ENCODE measurements at regions not wholly inside any gene's neighbourhood (a gene's known extent, or its start where the extent isn't known, plus 50 kb on each side); places are given as distances from the start of the nearest gene placed in this dataset.
"Not testable (repeated sequence)": the region's sequence is repeated elsewhere in the genome, so short reads cannot be mapped to it uniquely, and the experiment has no call there.

DNA sequence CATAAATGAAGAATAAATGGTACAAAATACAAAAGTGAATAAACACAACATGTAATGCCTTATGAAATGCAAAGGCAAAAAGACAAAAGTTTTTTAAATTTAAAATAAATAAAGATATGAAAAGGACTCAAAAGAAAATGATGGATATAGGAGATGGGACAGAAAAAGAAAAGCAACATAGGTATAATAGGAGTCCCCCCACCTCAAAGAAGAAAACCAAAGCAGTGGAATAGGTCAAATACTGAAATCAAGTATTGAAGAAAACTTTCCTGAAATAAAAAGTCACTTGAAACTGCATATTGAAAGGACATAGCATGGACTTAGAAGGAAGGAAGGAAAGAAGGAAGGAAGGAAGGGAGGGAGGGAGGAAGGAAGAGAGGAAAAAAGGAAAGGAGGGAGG is 110.0 kb upstream of the FAM204A start:
- POLR2A ChIA-PET = no interaction called here
- Mint-ChIP-seq H3K4me1 (no peaks in the 10 kb centered on the region), H3K4me3 (no peak overlapping the region), H3K27me3 (peaks cover 31% of the 10 kb centered on the region), H3K36me3 (ENCODE audit: low read depth) (no peaks in the 10 kb centered on the region), H3K9me3 (peaks cover 6% of the 10 kb centered on the region), H3K27ac (no peak overlapping the region)
- CTCF ChIA-PET = no interaction called here
- no peak for DNase-seq

DNA sequence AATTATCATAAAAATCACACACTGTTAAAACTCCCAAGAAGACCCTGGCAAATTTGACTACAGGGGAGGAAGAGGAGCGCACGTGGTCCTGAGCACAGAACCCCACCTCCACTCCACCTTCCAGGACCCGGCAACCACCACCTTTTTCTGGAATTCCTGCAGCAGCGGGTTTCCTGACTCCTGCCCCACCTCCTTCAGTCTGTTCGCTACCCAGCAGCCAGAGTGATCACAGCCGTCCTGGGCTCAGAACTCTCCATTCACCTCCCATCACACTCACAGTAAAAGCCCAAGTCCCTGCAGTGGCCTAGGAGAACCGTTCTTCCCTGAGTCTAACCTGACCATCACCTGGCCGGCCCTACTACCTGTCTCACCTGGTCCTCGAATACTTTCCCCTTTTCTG is 107.4 kb upstream of the FAM204A start:
- DNase-seq = no peak
- Mint-ChIP-seq H3K27ac (no peak overlapping the region), H3K4me1 (no peaks in the 10 kb centered on the region), H3K27me3 (peaks cover 32% of the 10 kb centered on the region), H3K4me3 (no peak overlapping the region), H3K9me3 (peaks cover 6% of the 10 kb centered on the region), H3K36me3 (ENCODE audit: low read depth) (no peaks in the 10 kb centered on the region)
- ChIA-PET POLR2A (no interaction called here), CTCF (interaction anchor here (1.2 kb wide), 1 partner anchor 10 kb away, joined by 4 read pairs; no protein-coding TSS in a partner anchor)

DNA sequence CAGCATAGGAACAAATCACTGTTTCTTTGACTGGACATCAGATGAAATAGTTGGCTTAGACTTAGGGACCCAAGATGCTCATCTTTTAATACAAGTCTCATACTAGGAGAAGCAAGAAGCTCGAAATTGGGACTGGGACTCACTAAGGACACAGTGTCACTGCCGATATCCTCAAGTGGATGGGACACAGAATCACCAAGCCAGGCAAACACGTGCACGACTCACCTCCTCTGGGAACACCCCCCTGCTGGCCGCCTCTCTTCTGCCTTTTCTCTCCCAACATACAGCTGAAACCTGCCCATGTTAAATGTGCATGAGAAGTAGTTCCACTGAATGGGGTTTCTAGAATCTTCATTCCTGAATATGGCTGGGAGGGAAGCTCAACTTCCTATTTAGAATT is 106.6 kb upstream of the FAM204A start:
- Mint-ChIP-seq H3K27ac (no peak overlapping the region), H3K36me3 (ENCODE audit: low read depth) (no peaks in the 10 kb centered on the region), H3K4me1 (no peaks in the 10 kb centered on the region), H3K27me3 (peaks cover 30% of the 10 kb centered on the region), H3K4me3 (no peak overlapping the region), H3K9me3 (peaks cover 6% of the 10 kb centered on the region)
- CTCF ChIA-PET = no interaction called here
- DNase-seq = no peak
- POLR2A ChIA-PET = no interaction called here

DNA sequence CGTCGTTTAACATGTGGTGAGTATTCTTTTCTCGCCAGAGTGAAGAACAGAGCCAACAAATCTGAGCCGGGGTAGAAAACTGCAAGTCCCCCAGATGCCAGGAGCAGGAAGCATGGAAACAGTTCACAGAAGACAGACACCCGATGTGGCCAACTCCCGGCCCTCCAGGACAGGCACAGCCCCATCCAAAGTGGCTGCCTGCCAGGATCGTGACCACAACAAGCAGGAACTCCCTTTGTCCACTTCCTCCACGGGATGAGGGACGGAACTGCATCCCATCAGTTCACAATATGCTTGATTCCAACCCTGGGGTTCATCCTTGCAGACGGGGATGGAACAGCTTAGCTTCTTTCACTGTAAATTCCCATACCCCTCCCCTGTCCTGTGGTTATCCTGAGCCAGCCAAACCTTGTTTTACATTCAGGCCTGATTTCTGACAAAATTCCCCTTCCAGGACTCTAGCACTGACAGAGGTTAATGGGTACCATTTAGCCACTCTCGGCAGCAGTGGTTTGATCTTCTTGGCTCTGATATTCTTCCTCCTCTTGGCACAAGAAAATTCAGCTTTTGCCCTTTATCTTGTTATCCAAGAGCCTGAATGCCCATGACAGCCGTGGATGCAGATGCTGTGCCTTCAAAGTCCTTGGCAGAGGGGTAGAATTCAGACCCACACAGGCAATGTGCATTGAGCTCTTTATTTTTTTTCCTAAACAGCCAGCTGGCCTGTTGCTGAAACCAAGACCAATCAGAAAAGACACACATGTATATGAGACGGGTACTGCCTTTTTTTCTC is 105.5 kb upstream of the FAM204A start:
- ChIA-PET CTCF (no interaction called here), POLR2A (no interaction called here)
- Mint-ChIP-seq H3K36me3 (ENCODE audit: low read depth) (no peaks in the 10 kb centered on the region), H3K27me3 (peaks cover 29% of the 10 kb centered on the region), H3K4me3 (no peak overlapping the region), H3K27ac (no peak overlapping the region), H3K4me1 (no peaks in the 10 kb centered on the region), H3K9me3 (peaks cover 6% of the 10 kb centered on the region)
- DNase-seq = no peak

DNA sequence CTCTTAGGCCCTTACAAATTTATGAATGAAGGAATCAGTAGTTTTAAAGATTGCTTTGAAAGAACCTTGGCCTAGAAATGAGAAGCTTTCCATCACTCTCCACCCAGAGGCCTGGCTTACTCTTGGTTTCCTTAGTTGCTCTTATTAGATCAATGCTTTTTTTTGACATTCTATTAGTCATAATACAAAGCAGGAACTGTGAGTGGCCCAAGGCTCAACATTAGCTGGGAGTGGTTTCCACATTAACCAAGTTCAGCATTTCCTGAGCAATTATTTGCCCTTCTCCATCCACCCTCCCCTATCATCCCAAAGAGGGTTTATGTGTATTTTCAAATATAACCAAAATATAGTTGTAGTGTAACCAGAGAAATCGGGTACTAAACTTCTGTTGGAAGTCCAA is 103.4 kb upstream of the FAM204A start:
- Mint-ChIP-seq H3K9me3 (no peaks in the 10 kb centered on the region), H3K27me3 (peaks cover 31% of the 10 kb centered on the region), H3K27ac (no peak overlapping the region), H3K4me1 (no peaks in the 10 kb centered on the region), H3K4me3 (no peak overlapping the region), H3K36me3 (ENCODE audit: low read depth) (no peaks in the 10 kb centered on the region)
- DNase-seq = no peak
- ChIA-PET CTCF (no interaction called here), POLR2A (no interaction called here)

DNA sequence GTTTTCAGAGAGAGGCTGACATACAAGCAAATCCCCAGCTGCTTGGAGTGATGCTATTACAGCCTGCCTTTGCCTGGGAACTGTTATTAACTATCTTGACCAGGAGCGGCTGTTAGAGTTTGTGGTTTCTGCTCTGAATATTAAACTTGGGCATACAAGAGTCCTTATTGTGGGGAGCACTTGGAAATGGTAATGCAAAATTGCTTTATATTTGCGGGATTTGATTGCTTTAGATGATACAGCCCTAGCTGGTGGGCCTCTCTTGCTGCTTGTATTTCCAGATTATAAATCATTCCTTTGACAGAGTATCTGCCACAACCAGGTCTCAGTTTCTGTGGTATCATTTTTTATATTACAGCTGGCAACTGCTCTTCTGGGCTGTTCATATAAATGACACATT is 101.9 kb upstream of the FAM204A start:
- H3K27ac Mint-ChIP-seq = no peak overlapping the region
- POLR2A ChIA-PET = no interaction called here
- no peaks in the 10 kb centered on the region for H3K4me1 Mint-ChIP-seq
- CTCF ChIA-PET = no interaction called here
- H3K9me3 Mint-ChIP-seq = no peaks in the 10 kb centered on the region
- no peak overlapping the region for H3K4me3 Mint-ChIP-seq
- no peaks in the 10 kb centered on the region for H3K36me3 Mint-ChIP-seq (ENCODE audit: low read depth)
- no peak for DNase-seq
- H3K27me3 Mint-ChIP-seq = peaks cover 27% of the 10 kb centered on the region

DNA sequence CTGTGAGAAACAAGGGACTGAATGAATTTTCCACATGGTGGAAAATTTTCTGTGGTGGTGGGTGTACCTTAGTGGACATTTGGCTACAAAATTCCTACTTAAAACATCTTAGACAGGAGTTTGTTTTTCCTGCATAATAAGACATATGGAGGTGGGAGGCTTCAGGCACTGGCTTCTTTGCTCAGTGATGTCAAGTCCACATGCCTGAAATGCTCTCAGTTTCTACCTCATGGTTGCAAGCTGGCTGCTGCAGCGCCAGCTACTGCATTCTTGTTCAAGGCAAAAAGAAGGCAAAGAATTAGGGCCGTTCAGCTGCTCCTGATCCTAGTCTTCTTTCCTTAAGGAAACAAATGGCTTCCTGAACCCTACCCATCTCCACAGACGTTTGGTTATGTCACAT is 99.9 kb upstream of the FAM204A start:
- CTCF ChIA-PET = no interaction called here
- Mint-ChIP-seq H3K4me1 (no peaks in the 10 kb centered on the region), H3K27me3 (peaks cover 34% of the 10 kb centered on the region), H3K4me3 (no peak overlapping the region), H3K27ac (no peak overlapping the region), H3K9me3 (no peaks in the 10 kb centered on the region), H3K36me3 (ENCODE audit: low read depth) (no peaks in the 10 kb centered on the region)
- no peak for DNase-seq
- POLR2A ChIA-PET = no interaction called here

DNA sequence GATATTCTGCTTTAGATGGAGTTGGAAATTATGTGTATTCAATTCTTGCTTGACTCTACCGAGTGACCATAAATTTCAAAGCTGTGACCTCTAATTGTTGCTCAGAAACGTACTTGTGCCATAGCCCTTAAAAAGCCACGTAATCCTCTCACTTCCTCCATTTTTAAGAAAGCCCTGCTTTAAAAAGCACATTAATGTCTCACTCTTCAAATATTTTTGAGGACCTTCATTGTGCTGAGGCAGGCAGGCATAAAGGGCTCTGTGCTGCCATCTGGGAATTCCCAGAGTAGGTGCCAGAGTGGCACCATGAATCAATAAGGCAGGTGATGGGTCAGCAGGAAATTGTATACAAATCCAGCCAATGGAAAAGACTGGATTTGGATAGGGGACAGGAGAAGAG is 97.7 kb upstream of the FAM204A start:
- H3K27me3 Mint-ChIP-seq = peaks cover 42% of the 10 kb centered on the region

DNA sequence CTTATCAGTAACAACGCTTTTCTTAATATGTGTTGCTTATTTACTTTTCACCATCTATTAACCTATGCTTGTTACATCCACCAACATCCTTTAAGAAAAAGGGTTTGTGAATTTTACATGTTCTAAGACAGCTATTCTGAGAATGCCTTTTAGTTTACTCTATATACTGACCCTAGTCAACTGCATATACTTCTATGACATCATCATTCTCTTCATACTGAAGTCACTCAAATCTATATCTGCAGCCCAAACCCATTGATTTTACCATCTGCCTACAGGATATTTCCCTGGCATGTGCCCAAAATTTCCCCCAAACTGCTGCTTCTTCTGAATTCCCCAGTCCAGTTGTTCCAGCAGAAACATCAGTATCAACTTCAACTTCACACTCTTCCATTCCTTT is 94.6 kb upstream of the FAM204A start:
- no peaks in the 10 kb centered on the region for H3K9me3 Mint-ChIP-seq
- CTCF ChIA-PET = no interaction called here
- no peak overlapping the region for H3K4me3 Mint-ChIP-seq
- DNase-seq = no peak
- H3K36me3 Mint-ChIP-seq (ENCODE audit: low read depth) = no peaks in the 10 kb centered on the region
- no peaks in the 10 kb centered on the region for H3K4me1 Mint-ChIP-seq
- peaks cover 32% of the 10 kb centered on the region for H3K27me3 Mint-ChIP-seq
- POLR2A ChIA-PET = no interaction called here
- no peak overlapping the region for H3K27ac Mint-ChIP-seq

More for the DNA sequence above, 97.7 kb upstream of the FAM204A start:
- H3K4me3 Mint-ChIP-seq = no peak overlapping the region
- H3K27ac Mint-ChIP-seq = no peak overlapping the region
- no peaks in the 10 kb centered on the region for H3K4me1 Mint-ChIP-seq
- no peaks in the 10 kb centered on the region for H3K9me3 Mint-ChIP-seq
- ChIA-PET CTCF (interaction anchor here (1.3 kb wide), 1 partner anchor 19 kb away, joined by 4 read pairs; no protein-coding TSS in a partner anchor), POLR2A (no interaction called here)
- DNase-seq = no peak
- H3K36me3 Mint-ChIP-seq (ENCODE audit: low read depth) = no peaks in the 10 kb centered on the region

DNA sequence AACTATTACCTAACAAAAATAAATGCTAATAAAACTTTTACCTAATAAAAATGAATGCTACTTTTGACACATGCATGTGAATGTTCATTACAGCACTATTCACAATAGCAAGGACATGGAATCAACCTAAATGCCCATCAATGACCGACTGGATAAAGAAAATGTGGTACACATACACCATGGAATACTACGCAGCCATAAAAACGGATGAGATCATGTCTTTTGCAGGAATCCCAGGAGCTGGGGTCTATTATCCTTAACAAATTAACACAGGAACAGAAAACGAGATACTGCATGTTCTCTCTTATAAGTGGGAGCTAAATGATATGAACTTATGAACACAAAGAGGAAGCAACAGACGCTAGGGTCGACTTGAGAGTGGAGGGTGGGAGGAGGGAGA is 88.1 kb upstream of the FAM204A start:
- CTCF ChIA-PET = no interaction called here

DNA sequence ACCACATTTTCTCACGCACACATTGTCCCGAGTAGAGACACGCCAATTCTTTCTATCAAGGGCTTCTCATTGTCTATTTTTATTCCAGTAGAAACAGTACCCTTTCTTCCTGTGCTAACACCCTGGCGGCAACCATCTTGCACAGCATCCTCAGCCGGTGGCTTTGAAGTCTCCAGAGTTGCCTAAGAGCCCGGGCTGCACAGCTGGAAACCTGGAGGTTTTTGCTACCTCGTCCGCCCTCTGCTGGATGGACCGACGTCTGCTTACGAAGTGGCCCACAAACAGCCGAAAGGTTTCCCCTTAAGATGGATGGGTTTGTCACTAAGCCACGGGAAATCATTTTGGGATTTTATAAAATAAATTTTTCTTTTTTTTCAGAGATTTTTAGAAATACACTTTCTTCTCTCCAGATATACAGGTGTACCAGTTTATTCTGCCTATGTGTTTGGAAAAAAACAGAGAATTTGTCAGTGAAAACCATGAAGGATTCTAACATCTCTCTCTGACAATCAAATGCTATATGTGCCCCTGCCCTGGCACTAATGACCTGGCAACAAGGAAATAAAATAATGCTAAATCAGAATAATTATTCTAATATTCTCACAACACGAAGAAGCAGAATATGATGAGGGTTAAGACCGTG is 81.8 kb upstream of the FAM204A start:
- H3K27ac Mint-ChIP-seq = no peak overlapping the region
- peaks cover 16% of the 10 kb centered on the region for H3K27me3 Mint-ChIP-seq
- H3K9me3 Mint-ChIP-seq = no peaks in the 10 kb centered on the region
- ChIA-PET POLR2A (no interaction called here), CTCF (interaction anchor here (0.9 kb wide), 1 partner anchor 92 kb away, joined by 3 read pairs; no protein-coding TSS in a partner anchor)
- no peak overlapping the region for H3K4me3 Mint-ChIP-seq
- DNase-seq = peak; percentile 76
- peaks cover 2% of the 10 kb centered on the region for H3K4me1 Mint-ChIP-seq
- H3K36me3 Mint-ChIP-seq (ENCODE audit: low read depth) = no peaks in the 10 kb centered on the region

More for the DNA sequence above, 88.1 kb upstream of the FAM204A start:
- H3K4me1 Mint-ChIP-seq = no peaks in the 10 kb centered on the region
- H3K9me3 Mint-ChIP-seq = no peaks in the 10 kb centered on the region
- POLR2A ChIA-PET = no interaction called here
- no peak for DNase-seq
- H3K36me3 Mint-ChIP-seq (ENCODE audit: low read depth) = no peaks in the 10 kb centered on the region
- H3K27ac Mint-ChIP-seq = no peak overlapping the region
- no peak overlapping the region for H3K4me3 Mint-ChIP-seq
- peaks cover 21% of the 10 kb centered on the region for H3K27me3 Mint-ChIP-seq

DNA sequence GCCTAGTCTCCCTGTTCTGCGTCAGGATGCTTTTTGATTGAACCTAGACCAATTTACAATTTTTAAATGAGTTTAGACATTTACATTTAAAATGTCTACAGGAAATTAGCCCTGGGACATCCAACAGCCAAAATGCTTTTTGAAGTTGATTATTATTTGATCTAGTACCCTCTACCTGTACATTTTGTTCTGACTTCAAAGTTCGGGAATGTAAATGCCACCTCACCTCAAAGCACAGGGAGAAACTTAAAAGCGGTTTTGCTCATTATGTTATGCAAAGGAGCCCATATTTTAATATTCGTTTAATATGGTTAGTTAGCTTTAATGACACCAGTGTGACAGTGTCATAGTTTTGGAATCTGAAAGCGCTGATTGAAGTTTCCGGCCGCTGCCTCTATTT is 80.1 kb upstream of the FAM204A start:
- no peak for DNase-seq
- Mint-ChIP-seq H3K27ac (no peak overlapping the region), H3K27me3 (peaks cover 15% of the 10 kb centered on the region), H3K9me3 (no peaks in the 10 kb centered on the region), H3K36me3 (ENCODE audit: low read depth) (no peaks in the 10 kb centered on the region), H3K4me3 (no peak overlapping the region), H3K4me1 (peaks cover 2% of the 10 kb centered on the region)
- ChIA-PET CTCF (no interaction called here), POLR2A (no interaction called here)

DNA sequence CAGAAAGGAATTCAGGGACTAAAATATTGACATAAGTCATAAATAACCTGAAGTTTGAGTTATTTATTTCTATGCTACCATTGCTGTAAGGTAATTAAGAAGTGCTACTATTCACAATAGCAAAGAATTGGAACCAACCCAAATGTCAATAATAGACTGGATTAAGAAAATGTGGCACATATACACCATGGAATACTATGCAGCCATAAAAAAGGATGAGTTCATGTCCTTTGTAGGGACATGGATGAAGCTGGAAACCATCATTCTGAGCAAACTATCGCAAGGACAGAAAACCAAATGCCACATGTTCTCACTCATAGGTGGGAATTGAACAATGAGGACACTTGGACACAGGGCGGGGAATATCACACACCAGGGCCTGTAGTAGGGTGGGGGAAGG is 77.9 kb upstream of the FAM204A start:
- DNase-seq; H3K27ac Mint-ChIP-seq; H3K9me3 Mint-ChIP-seq; H3K4me3 Mint-ChIP-seq; H3K36me3 Mint-ChIP-seq (ENCODE audit: low read depth); CTCF ChIA-PET; POLR2A ChIA-PET; H3K4me1 Mint-ChIP-seq: not testable (repeated sequence)
- peaks cover 16% of the 10 kb centered on the region for H3K27me3 Mint-ChIP-seq

DNA sequence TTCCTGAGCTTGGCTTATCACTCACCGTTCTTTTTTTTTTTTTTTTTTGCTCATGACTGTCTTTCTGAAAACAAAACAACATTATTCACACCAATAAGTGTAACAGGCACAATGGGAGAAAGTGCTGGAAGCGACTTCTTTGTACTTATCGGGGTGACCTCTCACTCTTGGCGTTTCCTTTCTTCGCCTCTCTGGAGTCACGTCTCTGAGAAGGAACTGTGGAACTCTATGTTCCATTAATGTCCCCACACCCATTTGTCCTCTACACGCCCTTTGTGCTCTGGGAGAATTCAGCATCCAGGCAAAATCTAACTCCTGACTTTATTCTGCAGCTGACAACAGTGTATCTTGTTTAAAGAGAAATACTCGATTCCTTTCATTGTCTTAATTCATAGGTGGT is 70.8 kb upstream of the FAM204A start:
- no peak for DNase-seq
- CTCF ChIA-PET = no interaction called here
- Mint-ChIP-seq H3K4me1 (no peaks in the 10 kb centered on the region), H3K36me3 (ENCODE audit: low read depth) (no peaks in the 10 kb centered on the region), H3K4me3 (no peak overlapping the region), H3K9me3 (no peaks in the 10 kb centered on the region), H3K27me3 (peaks cover 12% of the 10 kb centered on the region), H3K27ac (no peak overlapping the region)
- POLR2A ChIA-PET = no interaction called here

Data from activated CD4-positive, alpha-beta T cell treated with anti-CD3 and anti-CD28 coated beads, Interleukin-2, amount 10 ng/mL, durations not matched to agents 7 days and 5 days (primary cell).